Spleen (tissue), 11 donors: ENCODE measurements at regions not wholly inside any gene's neighbourhood (a gene's known extent, or its start where the extent isn't known, plus 50 kb on each side); places are given as distances from the start of the nearest gene placed in this dataset.

ENCODE experiments used
- DNase-seq: peaks from one replicate; pipeline ENCODE4 v3.0.0-alpha.2; 2020
- H3K27ac ChIP-seq, 8 donors: fragments of 200-600 bp; sonication (generic) in 7 of 8; 1 replicate in 4 of 8; 2 replicates in 4 of 8; pipeline versions ENCODE4 v1.5.0 to v1.8.0; 2016 to 2021; ENCODE audit warnings: inconsistent platforms in 4 of 8, mild to moderate bottlenecking in 4 of 8, moderate library complexity in 1 of 8
- H3K27me3 ChIP-seq, 7 donors: fragments of 200-600 bp; sonication (generic) in 6 of 7; replicated peaks in 1 of 7; 1 replicate in 4 of 7; 2 replicates in 3 of 7; pipeline versions ENCODE4 v1.5.0 to v1.8.0; 2016 to 2021; ENCODE audit warnings: inconsistent platforms in 3 of 7, mild to moderate bottlenecking in 1 of 7
- H3K36me3 ChIP-seq, 6 donors: fragments of 200-600 bp; sonication (generic) in 5 of 6; 1 replicate in 4 of 6; 2 replicates in 2 of 6; pipeline versions ENCODE4 v1.5.0 to v1.8.0; 2016 to 2021; ENCODE audit warnings: inconsistent platforms in 2 of 6
- H3K4me1 ChIP-seq, 6 donors: fragments of 200-600 bp; sonication (generic) in 5 of 6; 1 replicate in 3 of 6; 2 replicates in 3 of 6; pipeline versions ENCODE4 v1.5.0 to v1.8.0; 2016 to 2021; ENCODE audit warnings: inconsistent platforms in 3 of 6
- H3K4me3 ChIP-seq, 8 donors: fragments of 200-600 bp; sonication (generic) in 7 of 8; 1 replicate in 4 of 8; 2 replicates in 4 of 8; pipeline versions ENCODE4 v1.5.0 to v1.8.0; 2016 to 2021; ENCODE audit warnings: inconsistent platforms in 4 of 8, mild to moderate bottlenecking in 4 of 8, moderate library complexity in 2 of 8
- H3K9me3 ChIP-seq, 8 donors: fragments of 200-600 bp; sonication (generic) in 7 of 8; 1 replicate in 4 of 8; 2 replicates in 4 of 8; pipeline versions ENCODE4 v1.5.0 to v1.8.0; 2016 to 2021; ENCODE audit warnings: inconsistent platforms in 4 of 8
- CTCF ChIP-seq, 11 experiments: fragments of 200-600 bp in 7 of 11; fragments of 450-650 bp in 4 of 11; sonication (generic) in 4 of 11; IDR thresholded peaks in 8 of 11; conservative IDR thresholded peaks in 3 of 11; 1 replicate in 7 of 11; 2 replicates in 4 of 11; pipeline versions ENCODE4 v1.4.0 to v1.8.0; 2016 to 2021; ENCODE audit warnings: antibody characterized with exemption in 11 of 11, inconsistent platforms in 4 of 11, mild to moderate bottlenecking in 1 of 11
- POLR2A ChIP-seq, 3 donors: fragments of 450-650 bp; IDR thresholded peaks; one replicate each; pipeline ENCODE4 v1.5.1; 2017; ENCODE audit warnings: antibody characterized with exemption in 3 of 3, mild to moderate bottlenecking in 1 of 3
- POLR2AphosphoS5 ChIP-seq, 3 donors: sonication (generic); formaldehyde crosslinking; IDR thresholded peaks; one replicate each; pipeline ENCODE4 v1.5.1; 2017; ENCODE audit warnings: antibody characterized with exemption in 3 of 3
- WGBS, 5 donors: extraction: QIAGEN DNeasy Blood & Tissue Kit in 3 of 5; methylation state at CpG; one replicate each; pipeline versions ENCODE4 v1.1.5 to v1.1.7; 2013 to 2018; 5-methylcytosine and 5-hydroxymethylcytosine counted together
- intact Hi-C: fragments of 100-400 bp; cut with DNase I; formaldehyde crosslinking; loops from one replicate; pipeline ENCODE4 v1.15.0; 2023; ENCODE audit warnings: low total_unique reads
- donor health status: healthy with polysubstance abuse.
- donor health status: DM: no; HTN: no; CAD: no; lungs with moderate emphysema.
- donor health status: DM: no; HTN: no; CAD: no.
- donor health status: Bipolar disorder and iron deficiency.
- donor health status: healthy.
- donor health status: DM: no; HTN: no; CAD: no.
- donor health status: DM: yes; HTN: yes; CAD: no.

DNA sequence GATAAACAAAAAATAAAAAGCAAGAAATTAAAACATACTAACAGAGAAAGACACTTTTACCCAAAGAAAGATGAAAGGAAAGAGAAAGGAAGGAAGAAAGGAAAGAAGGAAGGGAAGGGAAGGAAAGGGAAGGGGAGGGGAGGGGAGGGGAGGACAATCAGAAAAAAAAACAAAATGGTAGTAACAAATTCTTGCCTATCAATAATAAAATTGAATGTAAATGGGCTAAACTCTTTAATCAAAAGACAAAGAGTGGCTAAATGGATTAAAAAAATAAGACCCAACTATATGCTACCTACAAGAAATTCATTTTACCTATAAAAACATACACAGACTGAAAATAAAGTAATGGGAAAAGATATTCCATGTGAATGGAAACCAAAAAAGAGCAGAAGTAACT lies 372.9 kb upstream of the NFIA start:
- Histone ChIP-seq H3K9me3 (peaks cover 0 to 17% (median 4%) of the 10 kb centered on the region in 8 donors), H3K36me3 (no peaks in the 10 kb centered on the region), H3K27ac (no peak overlapping the region), H3K27me3 (no peaks in the 10 kb centered on the region), H3K4me1 (no peaks in the 10 kb centered on the region), H3K4me3 (no peak overlapping the region)
- no peak for TF ChIP-seq POLR2AphosphoS5 (IDR thresholded peaks at IDR 0.05)
- TF ChIP-seq CTCF (IDR thresholded peaks at IDR 0.05 in 8 of 11, conservative IDR thresholded peaks at IDR 0.05 in 3 of 11) = no peak
- no peak for TF ChIP-seq POLR2A (IDR thresholded peaks at IDR 0.05)
- intact Hi-C loops = no loop called here
- DNase-seq = no peak

- no peak overlapping the region for H3K4me3 ChIP-seq
These were observed 377.3 kb upstream of the NFIA start for GRCh38 chr1:60705026-60705425.

DNA sequence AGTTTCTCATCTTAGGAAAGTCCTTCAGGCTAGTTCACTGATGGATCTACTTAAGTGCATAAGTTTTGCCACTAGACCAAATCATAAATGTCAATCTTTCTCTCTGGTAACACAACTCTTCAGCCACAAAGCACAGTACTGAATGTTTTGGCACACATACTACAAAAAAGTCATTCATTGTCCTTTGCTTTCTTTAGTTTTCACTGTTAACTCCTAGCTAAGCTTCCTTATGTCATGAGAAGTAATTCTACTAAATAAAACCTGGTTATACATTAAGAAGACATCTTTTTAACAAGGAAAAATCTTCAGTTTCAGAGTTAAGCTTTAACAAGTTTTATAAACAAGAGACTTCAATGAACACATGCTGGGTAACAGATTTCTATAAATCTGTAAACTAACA lies 379.2 kb upstream of the NFIA start:
- TF ChIP-seq POLR2A (IDR thresholded peaks at IDR 0.05) (no peak), CTCF (IDR thresholded peaks at IDR 0.05 in 8 of 11, conservative IDR thresholded peaks at IDR 0.05 in 3 of 11) (no peak), POLR2AphosphoS5 (IDR thresholded peaks at IDR 0.05) (no peak)
- no peak overlapping the region for H3K27ac ChIP-seq

More at GRCh38 chr1:60705026-60705425, 377.3 kb upstream of the NFIA start:
- DNase-seq = no peak
- intact Hi-C loops = no loop called here
- whole genome bisulfite sequencing, 5 donors = 43 to 74% (median 61%) methylated on average over 2 of the region's 2 CpGs
- H3K27me3 ChIP-seq = no peaks in the 10 kb centered on the region
- H3K9me3 ChIP-seq = peaks cover 0 to 5% (median 0%) of the 10 kb centered on the region in 8 donors
- H3K4me1 ChIP-seq = no peaks in the 10 kb centered on the region
- H3K36me3 ChIP-seq = no peaks in the 10 kb centered on the region
- TF ChIP-seq POLR2A (IDR thresholded peaks at IDR 0.05) (no peak), POLR2AphosphoS5 (IDR thresholded peaks at IDR 0.05) (no peak), CTCF (IDR thresholded peaks at IDR 0.05 in 8 of 11, conservative IDR thresholded peaks at IDR 0.05 in 3 of 11) (no peak)
- no peak overlapping the region for H3K27ac ChIP-seq

GRCh38 chr1:60699325-60699724 lies 383.0 kb upstream of the NFIA start:
- 49 to 78% (median 69%) methylated on average over 3 of the region's 3 CpGs for WGBS, 5 donors
- Histone ChIP-seq H3K9me3 (no peaks in the 10 kb centered on the region), H3K27ac (no peak overlapping the region), H3K27me3 (no peaks in the 10 kb centered on the region), H3K36me3 (no peaks in the 10 kb centered on the region), H3K4me3 (no peak overlapping the region), H3K4me1 (no peaks in the 10 kb centered on the region)
- no peak for DNase-seq
- no peak for TF ChIP-seq POLR2AphosphoS5 (IDR thresholded peaks at IDR 0.05)
- no peak for TF ChIP-seq POLR2A (IDR thresholded peaks at IDR 0.05)
- TF ChIP-seq CTCF (IDR thresholded peaks at IDR 0.05 in 8 of 11, conservative IDR thresholded peaks at IDR 0.05 in 3 of 11) = no peak
- intact Hi-C loops = no loop called here

More for the DNA sequence above, 379.2 kb upstream of the NFIA start:
- no peaks in the 10 kb centered on the region for H3K4me1 ChIP-seq
- no peaks in the 10 kb centered on the region for H3K36me3 ChIP-seq
- H3K9me3 ChIP-seq = peaks cover 0 to 4% (median 0%) of the 10 kb centered on the region in 8 donors
- no peak overlapping the region for H3K4me3 ChIP-seq
- intact Hi-C loops = no loop called here
- DNase-seq = no peak
- no peaks in the 10 kb centered on the region for H3K27me3 ChIP-seq
